ENCODE measurements at regions not wholly inside any gene's neighbourhood (a gene's known extent, or its start where the extent isn't known, plus 50 kb on each side); places are given as distances from the start of the nearest gene placed in this dataset.

GRCh38 chr22:34004058-34004457 lies 83.8 kb upstream of the LARGE1 start:
- dilution Hi-C loops (cut with MboI; ENCODE audit: extremely low pct_ligation_motif_present, low sequenced_read_pairs): no loop called here
- Histone ChIP-seq H3K27ac (ENCODE audit: control insufficient read depth, insufficient read depth, low read length) (no peak overlapping the region), H3K79me2 (ENCODE audit: control insufficient read depth, insufficient read depth, low read length) (no peaks in the 10 kb centered on the region), H3K9me1 (ENCODE audit: control insufficient read depth, extremely low read depth, insufficient read depth, low read length) (no peaks in the 10 kb centered on the region), H3K4me1 (ENCODE audit: control insufficient read depth, extremely low read depth, insufficient read depth, low read length) (peaks cover 5% of the 10 kb centered on the region), H4K20me1 (ENCODE audit: control insufficient read depth, extremely low read depth, insufficient read depth, low read length) (no peaks in the 10 kb centered on the region), H3K4me2 (ENCODE audit: control insufficient read depth, extremely low read depth, insufficient read depth, low read depth, low read length) (no peak overlapping the region), H3K4me3 (ENCODE audit: control insufficient read depth in 2 of 3, extremely low read depth in 1 of 3, insufficient read depth in 2 of 3, low read depth in 1 of 3, low read length in 3 of 3) (no peak overlapping the region), H2AFZ (ENCODE audit: control insufficient read depth, low read length) (no peak overlapping the region), H3K27me3 (ENCODE audit: control insufficient read depth, extremely low read depth, insufficient read depth, low read length) (no peaks in the 10 kb centered on the region), H3K9me3 (ENCODE audit: control insufficient read depth, low read depth, low read length) (peaks cover 2% of the 10 kb centered on the region), H3K9ac (ENCODE audit: control insufficient read depth, extremely low read depth, insufficient read depth, low read length) (no peak overlapping the region), H3K36me3 (ENCODE audit: control insufficient read depth in 2 of 2, extremely low read depth in 1 of 2, insufficient read depth in 2 of 2, low read length in 2 of 2) (no peaks in the 10 kb centered on the region)
- DNase-seq (ENCODE audit: low read depth, low spot score) (no peak), FAIRE-seq (no peak)
- no peak for TF ChIP-seq CTCF (optimal IDR thresholded peaks at IDR 0.05 in 1 of 3, IDR thresholded peaks at IDR 0.05 in 1 of 3, conservative IDR thresholded peaks at IDR 0.05 in 1 of 3; ENCODE audit: extremely low read depth in 1 of 3, insufficient read depth in 2 of 3, low read length in 3 of 3)

- no peaks in the 10 kb centered on the region for H3K9me1 ChIP-seq (ENCODE audit: control insufficient read depth, extremely low read depth, insufficient read depth, low read length)
- no peak overlapping the region for H3K27ac ChIP-seq (ENCODE audit: control insufficient read depth, insufficient read depth, low read length)
- no peaks in the 10 kb centered on the region for H3K27me3 ChIP-seq (ENCODE audit: control insufficient read depth, extremely low read depth, insufficient read depth, low read length)
- H2AFZ ChIP-seq (ENCODE audit: control insufficient read depth, low read length): no peak overlapping the region
- peaks cover 2% of the 10 kb centered on the region for H3K9me3 ChIP-seq (ENCODE audit: control insufficient read depth, low read depth, low read length)
- no peak overlapping the region for H3K9ac ChIP-seq (ENCODE audit: control insufficient read depth, extremely low read depth, insufficient read depth, low read length)
- TF ChIP-seq CTCF (optimal IDR thresholded peaks at IDR 0.05 in 1 of 3, IDR thresholded peaks at IDR 0.05 in 1 of 3, conservative IDR thresholded peaks at IDR 0.05 in 1 of 3; ENCODE audit: extremely low read depth in 1 of 3, insufficient read depth in 2 of 3, low read length in 3 of 3): no peak
- no peak for TF ChIP-seq EZH2 (IDR thresholded peaks at IDR 0.05; ENCODE audit: low read length)
- dilution Hi-C loops (cut with MboI; ENCODE audit: extremely low pct_ligation_motif_present, low sequenced_read_pairs): no loop called here
- no peaks in the 10 kb centered on the region for H3K36me3 ChIP-seq (ENCODE audit: control insufficient read depth in 2 of 2, extremely low read depth in 1 of 2, insufficient read depth in 2 of 2, low read length in 2 of 2)
- no peaks in the 10 kb centered on the region for H4K20me1 ChIP-seq (ENCODE audit: control insufficient read depth, extremely low read depth, insufficient read depth, low read length)
- no peaks in the 10 kb centered on the region for H3K4me1 ChIP-seq (ENCODE audit: control insufficient read depth, extremely low read depth, insufficient read depth, low read length)
- H3K4me3 ChIP-seq (ENCODE audit: control insufficient read depth in 2 of 3, extremely low read depth in 1 of 3, insufficient read depth in 2 of 3, low read depth in 1 of 3, low read length in 3 of 3): no peak overlapping the region
- DNase-seq (ENCODE audit: low read depth, low spot score): no peak
- no peak for FAIRE-seq
- H3K79me2 ChIP-seq (ENCODE audit: control insufficient read depth, insufficient read depth, low read length): no peaks in the 10 kb centered on the region
- H3K4me2 ChIP-seq (ENCODE audit: control insufficient read depth, extremely low read depth, insufficient read depth, low read depth, low read length): no peak overlapping the region
Measured at GRCh38 chr22:34010259-34010658, 90.0 kb upstream of the LARGE1 start.

All from keratinocyte (primary cell).